Ovary (tissue), 7 donors: ENCODE measurements at regions not wholly inside any gene's neighbourhood (a gene's known extent, or its start where the extent isn't known, plus 50 kb on each side); places are given as distances from the start of the nearest gene placed in this dataset.
"Not testable (repeated sequence)": the region's sequence is repeated elsewhere in the genome, so short reads cannot be mapped to it uniquely, and the experiment has no call there.

ENCODE experiments used
- DNase-seq, 5 donors: peaks; one replicate each; pipeline ENCODE4 v3.0.0-alpha.2; 2019 to 2020
- H3K27ac ChIP-seq, 2 donors: fragments of 200-600 bp; one replicate each; pipeline versions ENCODE4 v1.5.1 to v1.8.0; 2019 to 2022
- H3K27me3 ChIP-seq: fragments of 200-600 bp; one replicate; pipeline ENCODE4 v1.8.0; 2022
- H3K36me3 ChIP-seq: fragments of 200-600 bp; sonication (generic); one replicate; pipeline ENCODE4 v1.5.1; 2019
- H3K4me1 ChIP-seq: one replicate; pipeline ENCODE4 v1.8.1; 2013; ENCODE audit warnings: mild to moderate bottlenecking, moderate library complexity; ENCODE audit not compliant: insufficient read depth
- H3K4me3 ChIP-seq: fragments of 200-600 bp; sonication (generic); one replicate; pipeline ENCODE4 v1.5.1; 2017
- H3K9me3 ChIP-seq, 2 donors: fragments of 200-600 bp in 1 of 2; sonication (generic) in 1 of 2; one replicate each; pipeline versions ENCODE4 v1.5.1 to v1.8.1; 2013 to 2019; ENCODE audit warnings: mild to moderate bottlenecking in 1 of 2, moderate library complexity in 1 of 2
- EP300 ChIP-seq: sonication (generic); formaldehyde crosslinking; IDR thresholded peaks from one replicate; pipeline ENCODE4 v1.6.1; 2017; ENCODE audit warnings: antibody characterized with exemption
- POLR2A ChIP-seq: fragments of 450-650 bp; IDR thresholded peaks from one replicate; pipeline ENCODE4 v1.6.1; 2017; ENCODE audit warnings: antibody characterized with exemption, mild to moderate bottlenecking, moderate library complexity
- WGBS, 3 donors: extraction: QIAGEN DNeasy Blood & Tissue Kit in 1 of 3; methylation state at CpG; one replicate each; pipeline versions ENCODE4 v1.1.5 to v1.1.7; 2013 to 2017; 5-methylcytosine and 5-hydroxymethylcytosine counted together
- intact Hi-C, 4 donors: fragments of 100-400 bp; cut with DNase I; formaldehyde crosslinking; loops; one replicate each; pipeline versions ENCODE4 v1.11.0 to v1.15.1; 2022 to 2023
- TF ChIP-seq, protein P1 (sequence below), 3 donors: fragments of 450-650 bp in 2 of 3; fragments of 200-600 bp in 1 of 3; IDR thresholded peaks; one replicate each; pipeline versions ENCODE4 v1.5.1 to v1.8.0; 2016 to 2022; ENCODE audit warnings: antibody characterized with exemption in 3 of 3, mild to moderate bottlenecking in 1 of 3
- donor health status: DM: no; HTN: no; CAD: no; lungs with moderate emphysema.
- donor health status: DM: no; HTN: no; CAD: no.
- donor health status: Bipolar disorder and iron deficiency.
- donor health status: DM: no; HTN: no; CAD: no.
- donor health status: DM: yes; HTN: yes; CAD: no.

- 30 to 39% (median 30%) methylated on average over 5 of the region's 5 CpGs for WGBS, 3 donors
- H3K27ac ChIP-seq, result no peak overlapping the region
- no peaks in the 10 kb centered on the region for H3K4me1 ChIP-seq
- TF ChIP-seq EP300 (no peak), POLR2A (no peak)
- TF ChIP-seq, protein P1, sequence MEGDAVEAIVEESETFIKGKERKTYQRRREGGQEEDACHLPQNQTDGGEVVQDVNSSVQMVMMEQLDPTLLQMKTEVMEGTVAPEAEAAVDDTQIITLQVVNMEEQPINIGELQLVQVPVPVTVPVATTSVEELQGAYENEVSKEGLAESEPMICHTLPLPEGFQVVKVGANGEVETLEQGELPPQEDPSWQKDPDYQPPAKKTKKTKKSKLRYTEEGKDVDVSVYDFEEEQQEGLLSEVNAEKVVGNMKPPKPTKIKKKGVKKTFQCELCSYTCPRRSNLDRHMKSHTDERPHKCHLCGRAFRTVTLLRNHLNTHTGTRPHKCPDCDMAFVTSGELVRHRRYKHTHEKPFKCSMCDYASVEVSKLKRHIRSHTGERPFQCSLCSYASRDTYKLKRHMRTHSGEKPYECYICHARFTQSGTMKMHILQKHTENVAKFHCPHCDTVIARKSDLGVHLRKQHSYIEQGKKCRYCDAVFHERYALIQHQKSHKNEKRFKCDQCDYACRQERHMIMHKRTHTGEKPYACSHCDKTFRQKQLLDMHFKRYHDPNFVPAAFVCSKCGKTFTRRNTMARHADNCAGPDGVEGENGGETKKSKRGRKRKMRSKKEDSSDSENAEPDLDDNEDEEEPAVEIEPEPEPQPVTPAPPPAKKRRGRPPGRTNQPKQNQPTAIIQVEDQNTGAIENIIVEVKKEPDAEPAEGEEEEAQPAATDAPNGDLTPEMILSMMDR (IDR thresholded peaks at IDR 0.05), result no peak
- intact Hi-C loops, result no loop called here
- H3K4me3 ChIP-seq, result no peak overlapping the region
- no peak for DNase-seq
- H3K9me3 ChIP-seq, result no peaks in the 10 kb centered on the region
- no peaks in the 10 kb centered on the region for H3K36me3 ChIP-seq
- H3K27me3 ChIP-seq, result no peaks in the 10 kb centered on the region
Measured at GRCh38 chr2:359047-359446, 71.2 kb upstream of the ALKAL2 start.

DNA sequence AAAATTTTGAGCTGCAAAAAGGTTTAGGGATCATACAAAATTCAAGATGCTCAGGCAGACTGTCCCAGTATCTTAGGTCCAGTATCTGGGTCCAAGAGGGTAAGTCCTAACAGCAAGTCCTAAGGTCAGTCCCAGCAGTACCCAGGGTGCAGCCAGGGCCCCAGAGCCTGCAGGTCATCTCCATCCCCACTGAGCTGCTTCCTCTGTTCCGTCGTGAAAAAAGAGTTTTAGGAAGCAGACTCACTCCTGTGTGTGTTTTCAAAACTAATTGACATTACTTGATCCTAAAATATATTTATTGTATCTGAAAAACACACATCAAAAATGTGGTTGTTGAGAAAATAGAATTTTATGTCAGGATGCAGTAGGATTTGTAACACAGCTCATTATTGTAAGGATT, 69.9 kb upstream of the ALKAL2 start:
- Histone ChIP-seq H3K27me3 (no peaks in the 10 kb centered on the region), H3K36me3 (no peaks in the 10 kb centered on the region), H3K4me1 (no peaks in the 10 kb centered on the region), H3K4me3 (no peak overlapping the region), H3K9me3 (no peaks in the 10 kb centered on the region), H3K27ac (no peak overlapping the region)
- TF ChIP-seq, protein P1 (IDR thresholded peaks at IDR 0.05), result no peak
- TF ChIP-seq EP300 (no peak), POLR2A (no peak)
- 51 to 65% (median 60%) methylated on average over 2 of the region's 2 CpGs for WGBS, 3 donors
- intact Hi-C loops, result no loop called here
- no peak for DNase-seq

- DNase-seq, H3K27me3 ChIP-seq, H3K4me3 ChIP-seq, H3K27ac ChIP-seq, intact Hi-C loops, H3K9me3 ChIP-seq, H3K4me1 ChIP-seq, H3K36me3 ChIP-seq: not testable (repeated sequence)
- WGBS, 3 donors, result 69 to 80% (median 73%) methylated on average over 21 of the region's 21 CpGs
Measured at GRCh38 chr2:356304-356703, 68.4 kb upstream of the ALKAL2 start.

GRCh38 chr2:355773-356172, 67.9 kb upstream of the ALKAL2 start:
- Histone ChIP-seq H3K27ac (no peak overlapping the region), H3K36me3 (no peaks in the 10 kb centered on the region), H3K4me3 (no peak overlapping the region), H3K9me3 (no peaks in the 10 kb centered on the region), H3K27me3 (no peaks in the 10 kb centered on the region), H3K4me1 (no peaks in the 10 kb centered on the region)
- DNase-seq, result no peak
- WGBS, 3 donors, result 85 to 88% (median 87%) methylated on average over 12 of the region's 12 CpGs
- TF ChIP-seq EP300 (no peak), POLR2A (no peak)
- TF ChIP-seq, protein P1 (IDR thresholded peaks at IDR 0.05), result no peak
- intact Hi-C loops, result no loop called here

DNA sequence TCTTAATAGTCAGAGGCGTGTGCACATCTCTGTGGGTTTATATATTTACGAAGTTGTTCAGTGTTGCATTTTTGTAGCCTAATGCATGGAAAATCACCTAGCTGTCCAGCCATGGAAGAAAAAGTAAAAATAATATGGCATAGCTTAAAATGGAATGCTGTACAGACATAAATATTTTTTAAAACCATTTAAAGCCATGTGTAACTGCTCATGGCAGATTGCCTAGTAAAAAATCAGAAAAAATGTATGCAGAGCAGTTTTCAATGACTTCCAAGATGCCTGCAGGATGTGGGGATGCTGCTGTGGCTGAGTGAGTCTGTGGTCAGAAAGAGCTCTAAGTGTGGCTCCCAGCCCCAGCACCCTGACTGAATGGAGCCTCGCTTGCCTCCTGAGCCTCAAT, 64.8 kb upstream of the ALKAL2 start:
- H3K36me3 ChIP-seq, result no peaks in the 10 kb centered on the region
- H3K9me3 ChIP-seq, result no peaks in the 10 kb centered on the region
- intact Hi-C loops, result no loop called here
- TF ChIP-seq POLR2A (no peak), EP300 (no peak)
- TF ChIP-seq, protein P1 (IDR thresholded peaks at IDR 0.05), result no peak
- no peak overlapping the region for H3K4me3 ChIP-seq
- no peaks in the 10 kb centered on the region for H3K4me1 ChIP-seq
- H3K27me3 ChIP-seq, result no peaks in the 10 kb centered on the region
- 35 to 47% (median 37%) methylated on average over 3 of the region's 3 CpGs for WGBS, 3 donors
- DNase-seq, result no peak
- no peak overlapping the region for H3K27ac ChIP-seq
